Activated naive CD8-positive, alpha-beta T cell (primary cell): ENCODE measurements at regions not wholly inside any gene's neighbourhood (a gene's known extent, or its start where the extent isn't known, plus 50 kb on each side); places are given as distances from the start of the nearest gene placed in this dataset.
"Not testable (repeated sequence)": the region's sequence is repeated elsewhere in the genome, so short reads cannot be mapped to it uniquely, and the experiment has no call there.

Experiments
- H3K27ac Mint-ChIP-seq: one replicate; pipeline ENCODE4 v1.8.0; 2021; ENCODE audit warnings: mixed read lengths
- H3K27me3 Mint-ChIP-seq: one replicate; pipeline ENCODE4 v1.8.0; 2021; ENCODE audit warnings: mixed read lengths
- H3K36me3 Mint-ChIP-seq: one replicate; pipeline ENCODE4 v1.8.0; 2021; ENCODE audit warnings: mixed read lengths
- H3K4me1 Mint-ChIP-seq: one replicate; pipeline ENCODE4 v1.8.0; 2021; ENCODE audit warnings: low read depth, mixed read lengths
- H3K4me3 Mint-ChIP-seq: one replicate; pipeline ENCODE4 v1.8.0; 2021; ENCODE audit warnings: mild to moderate bottlenecking, mixed read lengths
- H3K9me3 Mint-ChIP-seq: one replicate; pipeline ENCODE4 v1.8.0; 2021; ENCODE audit warnings: low read depth, mixed read lengths

DNA sequence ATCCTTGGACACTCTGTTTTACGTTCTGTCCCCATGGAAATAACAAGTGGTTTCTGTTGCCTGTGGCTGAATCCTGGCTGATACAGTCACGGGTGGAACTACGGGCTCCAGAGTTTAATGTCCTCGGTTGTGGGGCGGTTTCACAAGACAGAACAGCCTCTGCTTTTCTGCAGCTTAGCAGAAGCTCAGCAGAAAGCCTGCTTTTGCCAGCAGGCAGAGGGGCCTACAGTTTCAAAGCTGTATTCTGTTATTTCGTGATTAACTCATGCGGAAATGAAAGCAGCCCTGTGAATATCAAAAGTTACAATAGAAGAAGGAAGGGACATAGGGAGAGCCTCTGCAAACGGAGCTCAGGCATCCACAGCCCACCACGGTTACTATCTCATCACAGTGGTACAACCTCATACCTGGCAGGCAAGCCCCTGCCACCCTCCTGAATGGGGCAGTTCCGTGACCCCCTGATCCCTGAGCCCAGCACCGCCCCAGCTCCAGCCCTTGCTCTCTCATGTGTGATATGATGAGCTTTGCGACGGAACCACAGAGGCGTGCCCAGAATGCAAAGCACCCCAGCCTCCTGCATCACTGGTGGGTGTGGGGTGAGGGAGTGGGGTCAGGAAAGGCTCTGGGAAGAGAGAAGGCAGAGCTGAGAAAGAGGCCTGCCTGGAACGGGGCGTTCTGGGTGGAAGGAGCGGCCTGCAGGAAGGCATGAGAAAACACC lies 360.6 kb downstream of the BRD1 start:
- H3K4me3 Mint-ChIP-seq = no peak overlapping the region
- H3K27ac Mint-ChIP-seq = no peak overlapping the region
- H3K9me3 Mint-ChIP-seq = no peaks in the 10 kb centered on the region
- H3K27me3 Mint-ChIP-seq = no peaks in the 10 kb centered on the region
- H3K36me3 Mint-ChIP-seq = no peaks in the 10 kb centered on the region
- no peaks in the 10 kb centered on the region for H3K4me1 Mint-ChIP-seq

DNA sequence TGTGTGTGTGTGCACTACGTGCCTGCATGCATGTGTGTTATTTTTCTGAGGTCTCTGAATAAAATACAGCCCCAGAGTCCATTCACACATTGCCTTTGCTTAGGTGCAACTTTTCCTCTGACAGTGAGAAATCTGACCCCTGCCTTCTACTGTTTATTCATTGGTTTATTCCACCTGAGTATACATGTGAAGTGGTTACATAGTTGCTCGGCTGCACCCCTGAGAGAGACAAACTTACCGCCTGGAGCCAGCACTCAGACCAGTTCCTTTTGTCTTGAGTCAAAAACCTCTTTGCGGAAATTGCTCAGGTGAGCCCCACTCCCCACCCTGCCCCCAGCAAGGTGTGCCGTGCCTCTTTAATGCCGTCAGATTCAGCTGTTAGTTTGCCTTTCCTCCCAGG lies 363.6 kb downstream of the BRD1 start:
- no peaks in the 10 kb centered on the region for H3K4me1 Mint-ChIP-seq
- no peak overlapping the region for H3K27ac Mint-ChIP-seq

DNA sequence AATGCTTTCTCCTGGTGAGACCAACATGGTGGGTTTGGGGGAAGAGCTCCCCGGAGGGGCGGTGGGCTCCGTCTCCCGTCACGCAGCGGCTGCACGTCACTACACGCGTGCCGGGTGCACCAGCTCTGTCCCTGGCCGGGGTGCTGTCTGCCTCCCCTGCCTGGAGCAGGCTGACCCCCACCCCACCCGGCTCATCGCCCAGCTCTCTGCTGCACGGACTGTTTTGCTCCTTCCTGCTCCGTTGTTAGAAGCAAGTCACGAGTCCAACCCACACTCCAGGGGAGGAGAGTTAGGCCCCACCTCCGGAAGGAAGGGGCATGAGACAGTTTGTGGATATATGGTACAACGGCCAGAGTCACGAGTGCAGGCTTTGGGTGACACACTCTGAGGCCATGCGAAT lies 364.9 kb downstream of the BRD1 start:
- Mint-ChIP-seq H3K36me3 (no peaks in the 10 kb centered on the region), H3K27ac (no peak overlapping the region), H3K4me3 (no peak overlapping the region), H3K9me3 (no peaks in the 10 kb centered on the region), H3K4me1 (no peaks in the 10 kb centered on the region), H3K27me3 (no peaks in the 10 kb centered on the region)

More for the DNA sequence above, 363.6 kb downstream of the BRD1 start:
- Mint-ChIP-seq H3K27me3 (no peaks in the 10 kb centered on the region), H3K9me3 (no peaks in the 10 kb centered on the region), H3K36me3 (no peaks in the 10 kb centered on the region), H3K4me3 (no peak overlapping the region)

DNA sequence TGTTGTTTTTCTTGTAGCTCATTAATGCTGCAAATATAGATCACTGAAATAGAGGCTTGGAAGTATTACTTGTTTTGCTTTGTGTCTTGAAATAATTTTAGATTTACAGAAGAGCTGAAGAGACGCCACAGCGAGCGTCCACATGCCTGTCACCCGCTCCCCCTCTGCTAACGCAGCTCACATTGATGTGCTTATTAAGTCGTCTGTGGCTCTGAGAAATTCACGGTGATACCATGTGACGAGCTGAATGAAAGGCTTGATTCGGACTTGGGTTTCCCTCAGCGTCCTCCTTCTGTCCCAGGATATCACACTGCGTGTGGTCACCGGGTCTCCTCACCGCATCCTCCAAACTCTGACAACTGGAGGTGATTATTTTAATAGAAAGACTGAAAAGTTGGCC lies 365.4 kb downstream of the BRD1 start:
- no peaks in the 10 kb centered on the region for H3K27me3 Mint-ChIP-seq
- no peak overlapping the region for H3K27ac Mint-ChIP-seq
- no peak overlapping the region for H3K4me3 Mint-ChIP-seq
- no peaks in the 10 kb centered on the region for H3K4me1 Mint-ChIP-seq
- H3K36me3 Mint-ChIP-seq = no peaks in the 10 kb centered on the region
- H3K9me3 Mint-ChIP-seq = no peaks in the 10 kb centered on the region

DNA sequence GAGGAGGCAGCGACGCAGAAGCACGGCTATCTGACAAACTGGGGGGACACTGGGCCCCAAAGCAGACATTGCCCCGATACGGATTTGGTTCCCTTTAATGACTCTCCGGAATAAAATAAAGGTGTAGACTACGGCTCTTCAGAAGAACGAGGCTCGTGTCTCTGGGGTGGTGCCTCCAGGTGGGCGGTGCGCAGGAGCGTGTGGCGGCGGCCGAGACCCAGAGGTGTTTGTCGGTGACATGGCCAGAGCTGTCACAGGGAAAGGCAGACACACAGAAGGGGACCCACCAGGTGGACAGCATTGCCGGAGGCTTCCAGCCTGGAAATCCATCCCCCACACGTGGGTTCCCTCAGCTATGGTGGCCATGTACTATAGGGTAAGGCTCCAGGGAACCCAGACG lies 366.0 kb downstream of the BRD1 start:
- Mint-ChIP-seq H3K9me3 (no peaks in the 10 kb centered on the region), H3K27me3 (no peaks in the 10 kb centered on the region), H3K4me1 (no peaks in the 10 kb centered on the region), H3K27ac (no peak overlapping the region), H3K4me3 (no peak overlapping the region), H3K36me3 (no peaks in the 10 kb centered on the region)

DNA sequence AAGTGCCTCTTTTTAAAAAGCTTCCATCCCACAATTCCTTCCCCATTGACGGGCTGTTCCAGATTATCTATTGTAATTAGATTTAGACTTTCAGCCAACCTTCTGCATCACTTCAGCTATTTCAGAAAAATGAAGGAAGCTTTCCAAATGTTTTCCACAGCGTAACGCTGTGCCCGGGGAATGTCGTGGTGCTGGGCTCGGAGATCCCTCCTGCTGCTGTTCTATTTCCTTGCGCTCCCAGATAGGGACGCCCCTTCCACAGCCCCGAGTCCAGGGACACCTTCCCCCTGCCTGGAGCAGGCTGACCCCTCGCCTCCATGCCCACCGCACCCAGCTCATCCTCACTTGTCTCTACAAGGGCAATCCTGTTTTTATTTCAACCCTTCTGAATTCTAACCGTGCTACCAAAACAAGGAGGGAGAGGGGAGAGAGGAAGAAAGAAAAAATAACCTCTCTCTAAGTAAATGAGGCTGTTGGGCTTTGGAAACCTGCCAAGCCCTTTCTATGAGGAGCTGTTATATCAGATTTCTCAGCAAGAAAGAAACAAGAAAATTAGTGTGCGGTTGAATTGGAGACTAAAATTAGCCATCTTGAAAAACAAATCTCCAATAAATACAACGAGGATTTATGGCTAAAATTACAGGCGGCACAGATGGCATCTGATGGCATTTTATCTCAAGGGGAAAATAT lies 366.9 kb downstream of the BRD1 start:
- Mint-ChIP-seq H3K36me3 (no peaks in the 10 kb centered on the region), H3K4me3 (no peak overlapping the region), H3K27me3 (no peaks in the 10 kb centered on the region), H3K9me3 (no peaks in the 10 kb centered on the region), H3K27ac (no peak overlapping the region), H3K4me1 (no peaks in the 10 kb centered on the region)

DNA sequence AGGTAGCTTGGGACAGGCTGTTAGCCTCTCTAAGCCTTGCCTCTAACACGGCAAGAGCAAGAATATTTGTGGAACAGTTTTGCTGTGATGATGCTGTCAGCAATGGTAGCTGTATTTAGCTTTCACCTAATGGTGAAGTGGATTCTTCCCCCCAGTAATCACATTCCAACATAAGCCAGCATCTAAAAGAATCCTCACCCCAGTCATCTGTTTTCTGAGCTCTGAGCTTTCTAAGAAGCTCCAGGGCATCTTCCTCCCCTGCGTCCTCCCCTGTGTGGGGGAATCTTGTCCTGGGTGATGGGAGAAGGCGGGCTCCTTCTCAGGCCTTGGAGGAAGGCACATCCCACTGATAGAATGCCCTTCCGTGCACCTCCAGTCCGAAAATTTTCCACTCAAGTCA lies 367.6 kb downstream of the BRD1 start:
- Mint-ChIP-seq H3K36me3 (no peaks in the 10 kb centered on the region), H3K27ac (no peak overlapping the region), H3K9me3 (no peaks in the 10 kb centered on the region), H3K4me1 (no peaks in the 10 kb centered on the region), H3K27me3 (no peaks in the 10 kb centered on the region), H3K4me3 (no peak overlapping the region)

GRCh38 chr22:49458708-49459099 lies 369.0 kb downstream of the BRD1 start:
- Mint-ChIP-seq H3K36me3 (no peaks in the 10 kb centered on the region), H3K4me1 (no peaks in the 10 kb centered on the region)

GRCh38 chr22:49457946-49458707 lies 369.5 kb downstream of the BRD1 start:
- H3K27me3 Mint-ChIP-seq = no peaks in the 10 kb centered on the region
- H3K27ac Mint-ChIP-seq = no peak overlapping the region
- no peaks in the 10 kb centered on the region for H3K4me1 Mint-ChIP-seq
- H3K4me3 Mint-ChIP-seq = no peak overlapping the region
- no peaks in the 10 kb centered on the region for H3K9me3 Mint-ChIP-seq
- no peaks in the 10 kb centered on the region for H3K36me3 Mint-ChIP-seq

More at GRCh38 chr22:49458708-49459099, 369.0 kb downstream of the BRD1 start:
- Mint-ChIP-seq H3K27me3 (no peaks in the 10 kb centered on the region), H3K27ac (no peak overlapping the region), H3K4me3 (no peak overlapping the region), H3K9me3 (no peaks in the 10 kb centered on the region)

- Mint-ChIP-seq H3K27me3 (no peaks in the 10 kb centered on the region), H3K4me3 (no peak overlapping the region), H3K36me3 (no peaks in the 10 kb centered on the region), H3K4me1 (no peaks in the 10 kb centered on the region), H3K27ac (no peak overlapping the region), H3K9me3 (no peaks in the 10 kb centered on the region)
Measured at GRCh38 chr22:49457146-49457545, 370.5 kb downstream of the BRD1 start.

- H3K27me3 Mint-ChIP-seq = peaks cover 1% of the 10 kb centered on the region
- H3K4me3 Mint-ChIP-seq = no peak overlapping the region
- no peaks in the 10 kb centered on the region for H3K4me1 Mint-ChIP-seq
- no peaks in the 10 kb centered on the region for H3K36me3 Mint-ChIP-seq
- no peaks in the 10 kb centered on the region for H3K9me3 Mint-ChIP-seq
- no peak overlapping the region for H3K27ac Mint-ChIP-seq
Measured at GRCh38 chr22:49455595-49455994, 372.1 kb downstream of the BRD1 start.

DNA sequence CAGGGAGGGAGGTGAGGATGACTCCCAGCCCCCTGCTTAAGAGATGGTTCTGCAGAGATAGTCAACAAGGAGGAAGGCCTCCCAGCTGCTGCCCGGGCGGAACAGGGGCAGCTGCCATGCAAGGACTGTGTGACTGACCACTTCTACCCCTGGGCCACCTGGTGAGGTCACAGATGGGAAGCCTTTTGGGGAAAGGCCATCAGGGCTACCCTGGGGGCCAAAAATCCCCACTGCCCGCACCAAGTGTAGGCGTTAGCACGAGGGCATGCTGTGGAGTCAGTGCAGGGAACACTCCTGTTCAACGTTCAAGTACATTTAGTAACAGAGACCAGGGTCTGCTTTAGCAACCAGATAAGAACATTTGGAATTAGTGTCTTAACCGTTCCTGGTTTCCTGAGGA lies 372.9 kb downstream of the BRD1 start:
- no peaks in the 10 kb centered on the region for H3K4me1 Mint-ChIP-seq
- H3K9me3 Mint-ChIP-seq = no peaks in the 10 kb centered on the region

GRCh38 chr22:49453771-49454170 lies 373.9 kb downstream of the BRD1 start:
- Mint-ChIP-seq H3K9me3 (no peaks in the 10 kb centered on the region), H3K27ac (no peak overlapping the region), H3K4me3 (no peak overlapping the region), H3K36me3 (no peaks in the 10 kb centered on the region), H3K27me3 (peaks cover 13% of the 10 kb centered on the region), H3K4me1 (no peaks in the 10 kb centered on the region)

More for the DNA sequence above, 372.9 kb downstream of the BRD1 start:
- Mint-ChIP-seq H3K4me3 (no peak overlapping the region), H3K27ac (no peak overlapping the region), H3K36me3 (no peaks in the 10 kb centered on the region), H3K27me3 (peaks cover 7% of the 10 kb centered on the region)

DNA sequence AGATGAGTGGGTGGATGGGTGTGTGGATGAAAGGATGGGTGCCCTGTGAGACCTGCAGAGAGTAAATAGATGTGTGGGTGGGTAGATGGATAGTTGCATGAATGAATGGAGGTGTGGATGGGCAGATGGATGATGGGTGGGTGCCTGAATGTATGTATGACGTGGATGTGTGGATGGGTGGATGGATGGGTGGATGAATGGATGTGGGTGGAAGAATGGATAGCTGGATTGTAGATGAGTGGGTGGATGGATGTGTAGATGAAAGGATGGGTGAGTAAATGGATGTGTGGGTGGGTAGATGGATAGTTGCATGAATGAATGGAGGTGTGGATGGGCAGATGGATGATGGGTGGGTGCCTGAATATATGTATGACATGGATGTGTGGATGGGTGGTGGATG lies 374.7 kb downstream of the BRD1 start:
- H3K27me3 Mint-ChIP-seq = peaks cover 17% of the 10 kb centered on the region
- H3K4me3 Mint-ChIP-seq, H3K27ac Mint-ChIP-seq, H3K4me1 Mint-ChIP-seq, H3K36me3 Mint-ChIP-seq, H3K9me3 Mint-ChIP-seq: not testable (repeated sequence)

DNA sequence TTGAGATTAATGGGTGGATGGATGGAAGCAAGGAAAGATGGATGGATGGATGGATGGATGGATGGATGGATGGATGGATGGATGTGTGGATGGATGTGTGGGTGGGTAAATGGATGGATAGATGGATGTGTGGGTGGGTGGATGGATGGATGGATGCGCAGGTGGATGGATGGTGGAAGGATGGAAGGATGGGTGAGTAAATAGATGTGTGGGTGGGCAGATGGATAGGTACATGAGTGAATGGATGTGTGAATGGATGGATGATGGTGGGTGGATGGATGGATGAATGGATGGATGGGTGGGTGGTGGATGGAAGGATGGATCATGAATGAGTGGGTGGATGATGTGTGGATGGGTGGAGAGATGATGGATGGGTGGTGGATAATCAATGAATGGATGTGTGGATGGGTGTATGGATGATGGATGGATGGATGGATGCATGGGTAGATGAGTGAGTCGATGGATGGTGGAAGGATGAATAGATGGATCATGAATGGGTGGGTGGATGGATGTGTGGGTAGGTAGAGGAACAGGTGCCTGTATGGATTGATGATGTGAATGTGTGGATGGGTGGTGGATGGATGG lies 375.2 kb downstream of the BRD1 start:
- H3K27ac Mint-ChIP-seq = no peak overlapping the region
- no peaks in the 10 kb centered on the region for H3K36me3 Mint-ChIP-seq
- H3K4me3 Mint-ChIP-seq = no peak overlapping the region
- no peaks in the 10 kb centered on the region for H3K4me1 Mint-ChIP-seq
- no peaks in the 10 kb centered on the region for H3K9me3 Mint-ChIP-seq
- peaks cover 20% of the 10 kb centered on the region for H3K27me3 Mint-ChIP-seq
